MM.1S (cell line): ENCODE measurements at regions not wholly inside any gene's neighbourhood (a gene's known extent, or its start where the extent isn't known, plus 50 kb on each side); places are given as distances from the start of the nearest gene placed in this dataset.
A peak's percentile ranks its signal among the peaks of the same experiment; 100 is the strongest.

ENCODE experiments used
- DNase-seq: peaks from one replicate; pipeline ENCODE4 v3.0.0-alpha.2; 2015
- H2AFZ ChIP-seq: fragments of 300-600 bp; sonication (generic); 2 replicates; pipeline ENCODE4 v1.6.0; 2016; ENCODE audit warnings: antibody characterized with exemption, low read length
- H3F3A ChIP-seq: fragments of 300-600 bp; sonication (generic); 2 replicates; pipeline ENCODE4 v1.6.1; 2016; ENCODE audit warnings: mild to moderate bottlenecking, antibody characterized with exemption, low read length, moderate library complexity, mixed read lengths; ENCODE audit not compliant: insufficient read depth
- H3K27ac ChIP-seq: fragments of 300-600 bp; sonication (generic); 2 replicates; pipeline ENCODE4 v1.5.1; 2016; ENCODE audit warnings: mild to moderate bottlenecking, low read length
- H3K27me3 ChIP-seq: fragments of 300-600 bp; sonication (generic); replicated peaks from 2 replicates; pipeline ENCODE4 v1.6.0; 2016; ENCODE audit warnings: low read length; ENCODE audit not compliant: insufficient read depth
- H3K36me3 ChIP-seq: fragments of 300-600 bp; sonication (generic); replicated peaks from 2 replicates; pipeline ENCODE4 v1.6.1; 2016; ENCODE audit warnings: mild to moderate bottlenecking, low read length, mixed read lengths; ENCODE audit not compliant: insufficient read depth
- H3K4me1 ChIP-seq: fragments of 300-600 bp; sonication (generic); 2 replicates; pipeline ENCODE4 v1.6.1; 2016; ENCODE audit warnings: low read length, mixed read lengths
- H3K4me2 ChIP-seq: fragments of 300-600 bp; sonication (generic); 2 replicates; pipeline ENCODE4 v1.6.0; 2016; ENCODE audit warnings: low read depth, low read length
- H3K4me3 ChIP-seq: fragments of 300-600 bp; sonication (generic); 2 replicates; pipeline ENCODE4 v1.5.1; 2016; ENCODE audit warnings: low read length, mixed read lengths
- H3K79me2 ChIP-seq: fragments of 300-600 bp; sonication (generic); 2 replicates; pipeline ENCODE4 v1.6.1; 2016; ENCODE audit warnings: mixed run types, low read length, mixed read lengths
- H3K9ac ChIP-seq: fragments of 300-600 bp; sonication (generic); 2 replicates; pipeline ENCODE4 v1.6.1; 2016; ENCODE audit warnings: low read length, mixed read lengths
- H3K9me2 ChIP-seq: fragments of 300-600 bp; sonication (generic); replicated peaks from 2 replicates; pipeline ENCODE4 v1.6.1; 2016; ENCODE audit warnings: mild to moderate bottlenecking, low read length, mixed read lengths; ENCODE audit not compliant: insufficient read depth
- H3K9me3 ChIP-seq: fragments of 300-600 bp; sonication (generic); replicated peaks from 2 replicates; pipeline ENCODE4 v1.6.1; 2016; ENCODE audit warnings: mild to moderate bottlenecking, low read length, mixed read lengths; ENCODE audit not compliant: insufficient read depth
- H4K20me1 ChIP-seq: fragments of 300-600 bp; sonication (generic); 2 replicates; pipeline ENCODE4 v1.6.1; 2016; ENCODE audit warnings: mild to moderate bottlenecking, low read length, moderate library complexity, mixed read lengths; ENCODE audit not compliant: insufficient read depth
- CTCF ChIP-seq: fragments of 300-600 bp; sonication (generic); IDR thresholded peaks from 2 replicates; pipeline ENCODE4 v1.5.1; 2016; ENCODE audit warnings: antibody characterized with exemption, low read length, mixed read lengths
- EZH2 ChIP-seq: fragments of 300-600 bp; sonication (generic); optimal IDR thresholded peaks from 2 replicates; pipeline ENCODE3; 2017; ENCODE audit warnings: low read depth, mild to moderate bottlenecking, antibody characterized with exemption, low read length, mixed read lengths
- EZH2phosphoT487 ChIP-seq: fragments of 300-600 bp; sonication (generic); IDR thresholded peaks from 2 replicates; pipeline ENCODE4 v1.6.1; 2018; ENCODE audit warnings: antibody characterized with exemption, low read length

GRCh38 chr18:53710080-53710479 lies 514.4 kb downstream of the MBD2 start:
- Histone ChIP-seq H3K4me1 (no peaks in the 10 kb centered on the region), H3K27ac (no peak overlapping the region)

GRCh38 chr18:53702480-53702879 lies 522.0 kb downstream of the MBD2 start:
- H3K27ac ChIP-seq: no peak overlapping the region

More at GRCh38 chr18:53710080-53710479, 514.4 kb downstream of the MBD2 start:
- H4K20me1 ChIP-seq: no peaks in the 10 kb centered on the region
- no peaks in the 10 kb centered on the region for H3F3A ChIP-seq
- H3K9me2 ChIP-seq: no peaks in the 10 kb centered on the region
- H3K27me3 ChIP-seq: no peaks in the 10 kb centered on the region
- H2AFZ ChIP-seq: no peak overlapping the region
- no peak for DNase-seq
- H3K9me3 ChIP-seq: no peaks in the 10 kb centered on the region
- no peak overlapping the region for H3K4me2 ChIP-seq
- no peak overlapping the region for H3K9ac ChIP-seq
- TF ChIP-seq EZH2 (no peak), EZH2phosphoT487 (no peak), CTCF (no peak)
- no peaks in the 10 kb centered on the region for H3K36me3 ChIP-seq
- H3K79me2 ChIP-seq: no peaks in the 10 kb centered on the region
- H3K4me3 ChIP-seq: no peak overlapping the region

GRCh38 chr18:53701697-53702096 lies 522.8 kb downstream of the MBD2 start:
- no peaks in the 10 kb centered on the region for H3K79me2 ChIP-seq
- TF ChIP-seq EZH2phosphoT487 (no peak), EZH2 (no peak), CTCF (no peak)
- H3F3A ChIP-seq: no peaks in the 10 kb centered on the region; the same call in 1 of the 2 replicates
- H3K9ac ChIP-seq: no peak overlapping the region
- DNase-seq: peak; percentile 68
- no peak overlapping the region for H2AFZ ChIP-seq
- H4K20me1 ChIP-seq: no peaks in the 10 kb centered on the region
- no peaks in the 10 kb centered on the region for H3K9me2 ChIP-seq
- no peak overlapping the region for H3K4me3 ChIP-seq
- H3K4me2 ChIP-seq: no peak overlapping the region
- no peaks in the 10 kb centered on the region for H3K36me3 ChIP-seq
- H3K9me3 ChIP-seq: no peaks in the 10 kb centered on the region
- H3K27me3 ChIP-seq: no peaks in the 10 kb centered on the region
- H3K4me1 ChIP-seq: peaks cover 13% of the 10 kb centered on the region
- no peak overlapping the region for H3K27ac ChIP-seq

More at GRCh38 chr18:53702480-53702879, 522.0 kb downstream of the MBD2 start:
- no peak for TF ChIP-seq CTCF
- no peak for TF ChIP-seq EZH2
- no peak for TF ChIP-seq EZH2phosphoT487
- Histone ChIP-seq H3F3A (no peaks in the 10 kb centered on the region; the same call in 1 of the 2 replicates), H3K4me1 (peaks cover 13% of the 10 kb centered on the region), H3K27me3 (no peaks in the 10 kb centered on the region), H2AFZ (no peak overlapping the region), H3K79me2 (no peaks in the 10 kb centered on the region), H3K4me3 (no peak overlapping the region), H3K36me3 (no peaks in the 10 kb centered on the region), H4K20me1 (no peaks in the 10 kb centered on the region), H3K9me2 (no peaks in the 10 kb centered on the region), H3K9ac (no peak overlapping the region), H3K9me3 (no peaks in the 10 kb centered on the region), H3K4me2 (no peak overlapping the region)
- DNase-seq: peak; percentile 34
